ENCODE measurements at regions not wholly inside any gene's neighbourhood (a gene's known extent, or its start where the extent isn't known, plus 50 kb on each side); places are given as distances from the start of the nearest gene placed in this dataset.

DNA sequence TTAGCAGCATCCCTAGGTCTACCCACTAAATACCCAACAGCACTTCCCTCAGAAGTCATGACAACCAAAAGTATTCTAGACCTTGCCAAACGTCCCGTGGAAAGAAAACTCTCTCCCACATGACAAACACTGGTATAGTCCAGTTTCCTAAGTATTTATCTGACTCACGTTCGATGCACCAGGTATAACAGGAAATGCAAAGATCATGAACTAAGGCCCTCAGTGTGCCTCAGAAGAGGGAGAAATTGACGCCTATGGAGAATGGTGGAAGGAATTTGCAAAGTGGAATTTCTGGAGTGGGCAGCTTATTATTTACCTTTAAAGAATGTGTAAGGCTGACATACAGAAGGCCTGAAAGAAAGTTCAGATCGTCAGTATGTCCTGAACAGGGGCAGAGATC lies 523.6 kb upstream of the DAB1 start:
- TF ChIP-seq, protein P1, sequence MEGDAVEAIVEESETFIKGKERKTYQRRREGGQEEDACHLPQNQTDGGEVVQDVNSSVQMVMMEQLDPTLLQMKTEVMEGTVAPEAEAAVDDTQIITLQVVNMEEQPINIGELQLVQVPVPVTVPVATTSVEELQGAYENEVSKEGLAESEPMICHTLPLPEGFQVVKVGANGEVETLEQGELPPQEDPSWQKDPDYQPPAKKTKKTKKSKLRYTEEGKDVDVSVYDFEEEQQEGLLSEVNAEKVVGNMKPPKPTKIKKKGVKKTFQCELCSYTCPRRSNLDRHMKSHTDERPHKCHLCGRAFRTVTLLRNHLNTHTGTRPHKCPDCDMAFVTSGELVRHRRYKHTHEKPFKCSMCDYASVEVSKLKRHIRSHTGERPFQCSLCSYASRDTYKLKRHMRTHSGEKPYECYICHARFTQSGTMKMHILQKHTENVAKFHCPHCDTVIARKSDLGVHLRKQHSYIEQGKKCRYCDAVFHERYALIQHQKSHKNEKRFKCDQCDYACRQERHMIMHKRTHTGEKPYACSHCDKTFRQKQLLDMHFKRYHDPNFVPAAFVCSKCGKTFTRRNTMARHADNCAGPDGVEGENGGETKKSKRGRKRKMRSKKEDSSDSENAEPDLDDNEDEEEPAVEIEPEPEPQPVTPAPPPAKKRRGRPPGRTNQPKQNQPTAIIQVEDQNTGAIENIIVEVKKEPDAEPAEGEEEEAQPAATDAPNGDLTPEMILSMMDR (IDR thresholded peaks at IDR 0.05) = no peak
- TF ChIP-seq ZFX (IDR thresholded peaks at IDR 0.05; ENCODE audit: borderline replicate concordance) = no peak

All from 22Rv1 (cell line).